NCI-H446 (cell line): ENCODE measurements at regions not wholly inside any gene's neighbourhood (a gene's known extent, or its start where the extent isn't known, plus 50 kb on each side); places are given as distances from the start of the nearest gene placed in this dataset.
A peak's percentile ranks its signal among the peaks of the same experiment; 100 is the strongest.
"Not testable (repeated sequence)": the region's sequence is repeated elsewhere in the genome, so short reads cannot be mapped to it uniquely, and the experiment has no call there.

Source experiments
- DNase-seq, 2 experiments: peaks; one replicate each; lab custom pipeline; 2025; lab: John Stamatoyannopoulos, UW

DNA sequence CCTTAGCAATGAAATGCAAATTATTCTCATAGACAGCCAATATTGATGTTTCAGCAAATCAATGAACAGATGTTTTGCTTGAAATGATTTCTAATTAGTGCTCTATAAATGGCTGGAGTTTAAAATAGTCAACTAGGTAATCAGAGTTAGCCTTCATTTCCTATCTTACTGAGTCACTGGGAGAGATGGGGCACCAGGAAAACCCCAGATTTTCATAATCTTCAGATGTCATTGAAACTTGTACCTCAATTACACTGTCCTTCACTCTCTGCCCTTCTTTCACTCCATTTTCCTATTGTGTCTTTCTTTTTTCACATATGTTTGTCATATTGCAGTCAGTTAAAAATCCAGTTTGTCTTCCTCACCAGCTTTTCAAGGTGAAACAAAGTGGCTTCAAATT lies 92.7 kb downstream of the C12orf75 start:
- no peak for DNase-seq

DNA sequence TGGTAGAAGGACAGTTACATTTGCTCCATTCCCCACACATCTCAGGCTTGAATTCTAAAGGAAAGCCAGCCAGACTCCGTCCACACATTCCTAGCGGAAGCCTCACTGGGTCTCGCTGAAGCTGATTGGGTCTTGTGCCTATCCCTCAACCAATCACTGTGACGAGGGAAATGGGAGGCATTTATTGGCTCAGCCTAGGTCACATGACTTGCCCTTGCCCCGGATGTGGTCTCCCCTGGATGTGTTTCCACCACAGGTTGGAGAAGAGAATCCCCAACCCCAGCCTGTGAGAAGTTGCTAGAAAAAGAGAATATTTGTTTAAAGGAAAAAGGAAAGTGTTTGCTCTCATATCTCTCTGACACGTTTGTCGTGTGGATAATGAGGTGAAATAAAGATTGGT lies 93.4 kb downstream of the C12orf75 start:
- DNase-seq, result no peak

DNA sequence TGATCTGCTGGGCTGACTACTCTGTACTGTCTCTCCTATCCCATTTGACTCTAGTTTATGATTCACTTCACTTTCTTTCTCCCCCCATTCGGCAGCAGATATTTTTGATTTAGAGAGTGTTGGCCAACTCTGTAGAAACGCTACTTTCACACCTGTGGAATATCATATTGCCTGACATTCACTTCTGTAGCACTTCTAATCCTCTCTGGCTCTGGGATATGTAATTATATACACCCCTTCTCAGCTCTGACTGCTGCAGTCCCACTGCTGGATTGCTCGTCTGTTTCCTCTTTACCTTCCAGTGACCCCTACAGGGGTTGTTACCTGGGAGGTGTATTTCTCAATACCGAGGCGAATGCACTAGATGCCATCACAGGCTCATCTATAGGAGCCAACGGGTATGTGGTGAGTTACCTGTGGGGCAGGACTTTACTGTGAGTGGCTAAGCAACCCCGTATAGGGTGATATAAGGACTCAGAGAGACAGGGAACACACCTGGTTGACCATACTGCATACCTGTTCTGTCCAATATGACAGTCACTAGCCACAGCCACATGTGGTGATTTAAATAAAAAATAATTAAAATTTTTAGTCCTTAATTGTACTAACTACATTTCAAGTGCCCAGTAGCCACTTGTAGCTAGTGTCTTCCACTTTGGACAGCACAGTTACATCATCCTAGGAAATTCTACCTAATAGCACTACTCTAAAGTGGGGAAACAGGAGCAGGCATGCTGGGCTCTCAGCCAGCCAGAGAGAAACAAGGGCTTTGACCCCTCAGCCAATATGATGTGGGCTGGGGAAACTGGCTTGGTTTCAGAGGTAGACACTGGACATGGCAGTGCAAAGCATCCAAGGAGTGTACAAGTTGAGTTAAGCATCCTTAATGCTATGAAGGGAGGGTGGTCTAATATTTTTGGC lies 95.0 kb downstream of the C12orf75 start:
- DNase-seq, result no peak

DNA sequence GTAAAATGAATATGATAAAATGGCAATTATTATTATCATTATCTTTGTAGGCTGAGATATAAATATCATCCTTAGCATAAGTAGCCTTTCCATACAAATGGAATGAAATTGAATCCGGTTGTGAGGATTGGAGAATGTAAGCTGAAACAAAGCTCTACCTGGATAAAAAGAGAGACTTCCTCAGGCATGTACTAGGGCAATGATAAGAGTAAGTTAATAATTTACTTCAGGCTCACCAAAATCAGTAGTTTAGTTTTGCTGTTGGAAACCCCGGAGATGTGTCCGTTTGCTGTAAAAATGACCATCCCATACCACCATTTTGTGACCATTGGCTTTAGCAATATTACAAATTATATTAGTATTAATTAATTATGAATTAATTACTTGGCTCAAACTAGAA lies 96.3 kb downstream of the C12orf75 start:
- no peak for DNase-seq

DNA sequence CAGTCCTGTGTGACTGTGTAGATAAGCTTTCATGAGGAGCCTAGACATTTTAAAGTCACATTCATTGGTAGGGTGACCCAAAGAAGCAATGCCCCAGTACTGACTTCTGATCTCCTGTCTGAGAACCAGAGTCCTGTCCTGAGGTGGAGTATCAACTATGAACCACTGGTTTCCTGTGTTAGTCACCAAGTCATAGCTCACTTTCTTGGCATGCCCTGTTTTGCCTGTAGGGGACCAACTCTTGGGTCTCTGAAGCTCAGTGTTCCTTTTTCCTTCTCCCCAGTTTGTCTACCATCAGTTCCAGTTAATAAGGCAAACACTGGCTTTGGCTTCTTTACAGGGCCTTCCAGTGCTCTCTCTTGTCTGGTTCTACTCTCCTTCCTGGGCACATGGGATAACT lies 97.4 kb downstream of the C12orf75 start:
- DNase-seq, result no peak

DNA sequence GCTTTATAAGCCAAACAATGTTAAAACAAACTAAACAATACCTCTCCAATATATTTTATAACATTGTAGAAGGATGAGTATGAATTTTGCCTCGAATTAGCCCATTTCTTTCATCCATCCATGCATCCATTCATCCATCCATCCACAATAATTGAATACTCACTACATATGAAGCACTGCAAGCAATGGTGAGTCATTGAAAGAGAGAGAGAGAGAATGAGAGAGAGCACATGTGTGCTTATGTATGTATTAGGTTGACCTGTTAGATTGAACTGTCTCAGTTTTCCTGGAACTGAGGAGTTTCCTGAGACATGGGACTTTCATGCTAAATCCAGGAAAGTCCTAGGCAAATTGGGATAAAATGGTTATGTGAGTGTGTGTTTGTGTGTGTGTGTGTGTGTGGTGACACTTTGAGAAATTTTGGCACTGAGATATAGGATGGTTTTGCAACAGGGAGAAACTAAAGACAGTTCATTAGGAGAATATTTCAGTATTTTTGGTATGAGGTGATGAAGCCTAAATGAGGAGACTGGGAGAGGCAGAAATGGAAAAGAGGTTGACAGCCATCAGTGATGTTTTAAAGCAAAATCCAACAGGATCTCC lies 98.4 kb downstream of the C12orf75 start:
- no peak for DNase-seq

DNA sequence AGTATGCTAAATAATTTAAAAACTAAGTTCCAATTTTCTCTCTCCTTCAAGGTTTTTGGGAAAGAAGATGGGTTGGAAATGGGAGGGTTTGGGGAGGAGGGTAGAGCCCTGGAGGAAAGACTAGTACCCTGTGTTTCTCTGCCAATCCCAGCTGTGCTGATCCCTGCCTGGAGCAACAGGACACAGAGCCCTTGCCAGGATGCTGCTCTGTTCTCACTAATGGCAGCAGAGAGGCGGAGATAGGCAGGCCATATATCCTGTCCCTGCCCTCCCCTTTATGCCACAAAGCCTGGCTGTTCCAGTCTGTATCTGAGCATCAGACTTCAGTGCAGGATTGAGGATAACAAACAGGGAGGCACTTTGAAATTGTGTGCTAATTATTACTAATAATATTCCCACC lies 99.0 kb downstream of the C12orf75 start:
- no peak for DNase-seq

DNA sequence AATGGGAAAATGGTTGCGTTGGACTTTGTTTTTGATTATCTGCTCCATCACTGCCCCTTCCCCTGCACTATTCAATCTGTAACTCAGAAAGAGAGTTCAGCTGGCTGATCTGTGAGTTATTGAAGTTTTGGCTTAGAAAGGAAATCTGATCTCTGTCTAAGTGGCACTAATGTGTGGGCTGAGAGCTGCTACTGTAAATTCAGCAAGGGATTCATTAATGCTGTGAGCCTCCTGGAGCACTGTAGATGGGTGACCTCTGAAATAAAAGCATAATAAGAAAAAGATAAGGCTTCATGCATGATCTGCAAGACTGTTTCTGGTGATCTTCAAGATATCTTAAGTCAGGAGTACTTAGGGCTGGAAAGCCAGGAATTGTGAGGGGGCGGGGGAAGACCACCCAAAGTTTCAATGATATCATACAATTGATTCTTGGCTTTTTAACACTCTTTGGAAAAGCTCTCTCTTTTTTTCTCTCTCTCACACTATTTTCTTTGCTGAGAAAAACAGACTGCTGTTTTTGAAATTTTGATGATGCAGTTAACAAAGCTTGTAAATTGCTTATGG lies 101.1 kb downstream of the C12orf75 start:
- DNase-seq, result no peak

DNA sequence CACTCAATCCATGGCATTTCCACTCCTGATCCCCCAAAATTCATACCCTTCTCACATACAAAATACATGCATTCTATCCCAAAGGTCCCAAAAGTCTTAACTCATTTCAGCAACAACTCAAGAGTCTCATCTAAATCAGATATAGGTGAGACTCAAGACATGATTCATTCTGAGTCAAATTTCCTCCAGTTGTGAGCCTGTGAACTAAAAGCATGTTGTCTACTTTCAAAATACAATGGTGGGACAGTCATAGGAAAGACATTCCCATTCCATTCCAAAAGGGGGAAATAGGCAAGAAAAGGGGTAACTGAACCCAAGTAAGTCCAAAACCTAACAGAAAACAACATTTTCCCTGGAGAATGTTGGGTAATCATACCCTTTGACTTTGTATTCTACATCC lies 103.3 kb downstream of the C12orf75 start:
- no peak for DNase-seq

DNA sequence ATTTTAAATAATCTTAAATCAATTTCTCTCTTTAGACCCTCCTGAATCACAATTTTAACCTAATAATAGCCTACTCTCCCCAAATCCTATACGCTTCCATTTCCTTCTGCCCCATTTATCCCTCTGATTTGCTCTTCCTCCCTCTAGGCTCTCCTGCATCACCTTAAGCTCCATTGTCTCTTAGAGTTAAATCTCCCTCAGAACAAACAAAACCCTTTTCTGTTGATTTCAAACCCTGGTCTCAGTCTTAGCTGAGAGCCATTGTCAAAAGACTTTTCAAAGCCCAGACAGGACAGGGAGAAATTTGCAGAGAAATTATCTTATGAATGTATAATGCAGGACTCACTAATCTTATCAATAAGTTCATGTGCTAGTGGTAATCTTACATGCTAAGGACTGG lies 106.1 kb downstream of the C12orf75 start:
- no peak for DNase-seq

DNA sequence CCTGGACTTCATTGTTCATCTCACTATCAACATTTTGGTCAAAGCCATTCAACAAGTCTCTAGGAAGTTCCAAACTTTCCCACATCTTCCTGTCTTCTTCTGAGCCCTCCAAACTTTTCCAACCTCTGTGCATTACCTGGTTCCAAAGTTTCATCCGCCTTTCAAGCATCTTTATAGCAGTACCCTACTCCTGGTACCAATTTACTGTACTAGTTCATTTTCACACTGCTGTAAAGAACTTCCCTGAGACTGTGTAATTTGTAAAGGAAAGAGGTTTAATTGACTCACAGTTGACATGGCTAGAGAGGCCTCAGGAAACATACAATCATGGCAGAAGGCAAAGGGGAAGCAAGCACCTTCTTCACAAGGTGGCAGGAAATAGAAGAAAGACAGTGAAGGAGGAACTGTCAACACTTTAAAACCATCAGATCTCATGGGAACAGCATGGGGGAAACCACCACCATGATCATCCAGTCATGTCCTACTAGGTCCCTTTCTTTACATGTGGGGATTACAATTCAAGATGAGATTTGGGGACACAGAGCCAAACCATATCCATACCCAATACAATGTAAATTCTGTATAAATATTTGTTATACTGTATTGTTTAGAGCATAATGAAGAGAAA lies 109.7 kb downstream of the C12orf75 start:
- DNase-seq, result no peak

DNA sequence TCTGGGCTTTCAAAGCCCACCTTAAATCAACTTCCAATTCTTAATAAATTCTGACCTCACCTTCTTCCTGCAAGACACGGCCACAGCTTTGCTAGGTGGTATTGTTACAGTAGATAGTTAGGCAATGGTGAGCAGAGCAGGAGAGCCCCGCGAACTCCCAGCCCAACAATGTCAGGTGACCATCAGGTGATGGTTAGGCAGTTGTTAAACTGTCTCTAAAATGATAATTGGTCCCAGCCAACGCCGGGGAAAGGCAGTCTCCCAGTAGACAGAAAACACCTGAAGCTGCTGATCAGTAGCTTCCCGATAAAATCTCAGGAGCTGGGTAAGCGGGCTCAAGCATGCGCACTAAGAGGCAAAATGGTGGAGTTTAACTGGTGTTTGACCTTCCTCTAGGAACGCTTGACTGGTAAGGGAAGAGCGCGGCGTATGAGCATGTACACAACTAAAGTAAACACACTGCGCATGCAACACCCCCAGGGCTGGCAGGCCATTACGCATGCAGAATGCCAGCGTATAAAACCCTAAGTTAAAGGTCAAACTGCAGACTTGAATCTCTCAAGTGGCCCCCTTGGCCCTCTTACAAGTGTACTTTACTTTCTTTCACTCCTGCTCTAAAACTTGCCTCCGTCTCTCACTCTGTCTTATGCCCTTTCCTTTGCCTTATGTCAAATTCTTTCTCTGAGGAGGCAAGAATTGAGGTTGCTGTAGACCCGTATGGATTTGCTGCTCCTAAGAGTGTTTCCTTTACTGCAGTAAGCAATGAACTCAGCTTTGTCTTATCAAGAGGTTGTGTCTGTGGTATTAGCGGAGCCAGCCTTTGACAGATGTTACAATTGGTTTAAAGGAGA lies 113.5 kb downstream of the C12orf75 start:
- no peak for DNase-seq

DNA sequence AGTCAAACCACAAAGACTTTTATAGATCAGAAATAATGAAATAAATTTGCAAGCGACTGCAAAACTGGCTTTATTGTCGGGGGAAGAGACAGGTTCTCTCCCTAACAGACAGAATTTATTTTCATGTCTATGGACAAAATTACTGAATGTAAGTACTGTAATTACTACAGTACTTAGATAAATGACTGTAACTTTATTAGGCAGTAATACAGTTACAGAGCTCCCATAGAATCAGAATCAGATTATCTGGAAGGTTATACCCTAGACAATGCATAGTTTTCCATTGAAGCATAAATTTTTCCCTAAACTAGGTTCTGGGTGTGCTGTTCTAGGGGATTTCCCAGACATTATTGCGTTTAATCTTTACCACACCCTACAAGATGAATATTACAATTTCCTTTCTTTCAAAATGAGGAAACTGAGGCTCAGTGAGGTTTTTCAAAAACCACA lies 114.2 kb downstream of the C12orf75 start:
- DNase-seq, result no peak

DNA sequence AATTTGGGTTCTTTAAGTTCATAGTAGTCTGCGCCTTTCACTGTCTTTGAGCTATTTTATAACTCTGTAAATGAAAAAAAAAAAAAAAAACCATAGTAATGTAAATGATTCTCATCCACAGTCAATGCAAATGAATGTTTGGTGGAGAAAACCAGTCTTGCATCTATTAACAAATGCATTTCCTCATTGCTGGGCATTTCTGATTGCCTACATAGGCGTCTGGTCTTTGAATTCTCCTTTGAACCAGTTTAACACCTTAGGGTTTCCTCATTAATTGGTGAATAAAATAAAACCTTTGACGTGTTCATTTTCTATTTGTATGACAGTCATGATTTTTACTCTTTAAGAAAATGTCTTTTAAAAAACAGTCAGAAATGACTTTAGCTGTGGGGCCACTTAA lies 114.8 kb downstream of the C12orf75 start:
- DNase-seq, result no peak

DNA sequence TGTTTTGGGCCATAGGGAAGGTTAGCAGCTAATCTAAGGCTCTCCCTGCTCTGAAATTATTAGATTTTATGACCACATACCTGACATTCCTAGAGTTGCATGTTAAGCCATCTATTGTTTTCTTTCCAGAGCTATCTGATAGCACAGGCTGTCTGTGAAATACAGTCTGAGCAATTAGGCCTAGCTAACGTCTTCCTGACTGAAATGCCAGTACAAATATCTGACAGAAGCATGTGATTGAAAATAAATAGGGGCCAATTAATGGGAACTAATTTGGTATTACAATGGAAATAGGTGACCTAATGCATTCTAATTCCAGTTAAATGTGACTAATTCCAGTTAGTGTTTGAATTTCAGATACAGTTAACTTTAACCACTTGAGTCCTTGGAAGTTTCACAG lies 115.2 kb downstream of the C12orf75 start:
- no peak for DNase-seq

DNA sequence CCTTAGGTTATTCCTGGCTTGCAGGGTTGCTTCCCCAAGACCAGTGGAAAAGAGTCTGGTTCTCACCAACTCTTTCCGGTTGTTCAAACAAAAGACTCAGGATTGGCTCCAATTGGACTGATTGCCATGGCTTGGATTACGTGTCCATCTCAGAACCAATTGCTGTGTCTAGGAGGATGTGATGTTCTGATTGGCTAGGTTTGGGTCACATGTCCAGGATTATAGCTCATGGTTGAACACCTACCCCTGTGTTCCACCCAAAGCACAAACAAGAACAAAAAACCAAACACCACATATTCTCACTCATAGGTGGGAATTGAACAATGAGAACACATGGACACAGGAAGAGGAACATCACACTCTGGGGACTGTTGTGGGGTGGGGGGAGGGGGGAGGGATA lies 116.0 kb downstream of the C12orf75 start:
- not testable (repeated sequence) for DNase-seq

DNA sequence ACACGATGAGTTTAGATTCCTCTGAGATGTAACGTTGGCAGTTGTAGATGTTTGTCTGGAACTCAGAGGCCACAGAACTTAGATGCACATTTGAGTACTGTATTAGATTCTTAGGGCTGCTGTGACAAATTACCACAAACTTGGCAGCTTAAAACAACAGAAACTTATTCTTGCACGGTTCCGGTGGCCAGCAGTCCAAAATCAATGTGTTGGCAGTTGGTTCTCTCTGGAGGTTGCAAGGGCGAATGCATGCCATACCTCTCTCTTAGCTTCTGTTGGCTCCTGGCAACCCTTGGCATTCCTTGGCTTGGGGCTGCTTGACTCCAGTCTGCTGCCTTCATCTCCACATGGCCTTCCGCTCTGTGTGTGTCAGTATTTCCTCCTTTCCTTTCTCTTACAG lies 118.9 kb downstream of the C12orf75 start:
- peak; percentile 3 to 71 for DNase-seq

DNA sequence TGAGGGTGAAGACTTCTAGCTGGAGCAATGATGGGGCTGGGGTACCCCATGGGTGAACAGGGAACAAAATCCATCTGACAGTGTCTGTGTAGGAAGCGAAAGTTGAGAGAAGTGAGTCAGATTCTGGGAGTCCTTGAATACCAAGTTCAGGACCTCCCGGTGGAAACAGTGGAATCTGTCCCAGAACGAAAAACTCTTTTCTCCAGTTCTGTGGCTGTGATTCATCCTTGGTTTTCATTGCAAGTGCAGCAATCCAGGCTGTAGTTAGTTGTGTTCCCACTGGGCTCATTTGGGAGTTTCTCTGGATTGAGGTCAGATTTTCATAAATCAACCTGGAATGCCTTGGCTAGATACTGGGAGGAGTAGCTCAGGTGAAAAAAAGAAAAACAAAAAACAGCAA lies 120.7 kb downstream of the C12orf75 start:
- no peak for DNase-seq

DNA sequence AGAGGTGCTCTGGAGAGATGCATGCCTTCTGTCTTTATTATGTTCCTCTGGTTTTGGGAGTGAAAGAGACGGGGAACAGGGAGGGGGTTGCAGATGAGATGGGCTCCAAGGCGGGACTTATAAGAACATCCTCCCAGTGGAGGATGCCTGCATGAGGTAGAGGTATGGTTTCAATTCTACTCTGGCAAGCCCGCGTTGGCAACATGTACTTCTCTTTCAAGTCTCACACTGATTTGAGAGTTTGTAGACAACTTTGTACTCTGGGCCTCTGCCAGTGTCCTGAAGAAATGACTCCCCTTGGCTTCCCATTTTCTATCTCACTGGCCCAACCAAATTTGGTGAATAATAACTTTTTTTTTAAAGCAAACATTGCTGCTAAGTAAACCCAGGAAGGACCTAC lies 121.3 kb downstream of the C12orf75 start:
- no peak for DNase-seq

DNA sequence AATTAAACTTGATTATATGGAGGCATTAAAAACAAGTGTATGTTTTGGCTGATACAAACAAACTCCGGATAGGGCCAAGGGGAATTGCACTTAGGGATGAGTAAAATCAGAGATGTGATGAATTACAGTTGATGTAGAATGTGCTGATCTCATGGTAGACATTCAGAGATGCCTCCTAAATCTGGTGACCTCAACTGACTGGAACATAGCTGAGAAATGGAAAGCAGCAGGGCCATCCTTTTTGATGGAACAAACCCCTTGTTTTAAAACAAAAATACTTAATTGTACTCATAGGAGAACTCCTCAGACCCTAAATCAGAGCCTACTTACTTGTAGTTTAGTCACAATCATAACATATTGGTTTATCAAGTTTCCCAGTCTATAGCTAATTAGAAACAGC lies 122.8 kb downstream of the C12orf75 start:
- no peak for DNase-seq

DNA sequence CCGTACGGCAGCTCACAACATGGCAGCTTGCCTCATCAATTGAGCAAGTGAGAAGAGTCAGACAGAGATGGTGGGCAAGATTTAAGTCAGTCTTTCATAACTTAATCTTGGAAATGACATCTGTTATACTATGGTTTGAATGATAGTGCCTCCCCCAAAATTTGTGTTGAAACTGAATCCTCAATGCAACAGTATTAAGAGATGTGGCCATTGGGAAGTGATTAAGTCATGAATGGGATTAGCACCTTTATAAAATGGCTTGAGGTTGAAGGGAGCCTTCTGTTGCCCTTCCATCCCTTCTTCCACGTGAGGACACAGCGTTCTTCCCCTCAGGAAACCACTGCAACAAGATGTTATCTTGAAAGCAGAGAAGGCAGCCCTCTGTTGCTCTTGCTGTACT lies 124.2 kb downstream of the C12orf75 start:
- DNase-seq, result no peak

DNA sequence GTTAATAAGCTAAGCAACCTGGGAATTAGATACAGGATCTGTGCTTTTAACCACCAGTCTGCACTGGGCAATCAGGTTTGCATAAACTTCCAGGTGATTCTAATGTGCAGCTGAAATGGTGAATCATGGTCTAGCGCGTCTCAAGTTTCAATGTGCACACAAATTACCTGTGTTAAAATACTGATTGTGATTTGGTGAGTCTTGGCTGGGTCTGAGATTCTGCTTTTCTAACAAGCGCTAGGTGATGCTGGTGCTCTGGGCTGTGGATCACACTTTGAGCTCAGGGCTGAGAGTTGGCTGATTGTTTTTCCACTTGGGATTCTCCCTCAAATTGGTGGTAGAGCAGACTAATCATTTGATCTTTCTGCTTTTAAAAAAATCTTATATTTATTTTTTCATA lies 124.8 kb downstream of the C12orf75 start:
- no peak for DNase-seq
